GM12872 (cell line): ENCODE measurements at regions not wholly inside any gene's neighbourhood (a gene's known extent, or its start where the extent isn't known, plus 50 kb on each side); places are given as distances from the start of the nearest gene placed in this dataset.

ENCODE experiments used
- CTCF ChIP-seq: IDR thresholded peaks from 3 replicates; pipeline ENCODE4 v1.5.1; 2011; ENCODE audit warnings: low read depth, mild to moderate bottlenecking, low read length, moderate library complexity; ENCODE audit not compliant: insufficient read depth

- no peak for TF ChIP-seq CTCF
Observed at GRCh38 chr1:227370533-227371254, 52.4 kb upstream of the CDC42BPA start.

- no peak for TF ChIP-seq CTCF
Observed at GRCh38 chr1:227369102-227369760, 50.9 kb upstream of the CDC42BPA start.
